ENCODE measurements at regions not wholly inside any gene's neighbourhood (a gene's known extent, or its start where the extent isn't known, plus 50 kb on each side); places are given as distances from the start of the nearest gene placed in this dataset.
"Not testable (repeated sequence)": the region's sequence is repeated elsewhere in the genome, so short reads cannot be mapped to it uniquely, and the experiment has no call there.

DNA sequence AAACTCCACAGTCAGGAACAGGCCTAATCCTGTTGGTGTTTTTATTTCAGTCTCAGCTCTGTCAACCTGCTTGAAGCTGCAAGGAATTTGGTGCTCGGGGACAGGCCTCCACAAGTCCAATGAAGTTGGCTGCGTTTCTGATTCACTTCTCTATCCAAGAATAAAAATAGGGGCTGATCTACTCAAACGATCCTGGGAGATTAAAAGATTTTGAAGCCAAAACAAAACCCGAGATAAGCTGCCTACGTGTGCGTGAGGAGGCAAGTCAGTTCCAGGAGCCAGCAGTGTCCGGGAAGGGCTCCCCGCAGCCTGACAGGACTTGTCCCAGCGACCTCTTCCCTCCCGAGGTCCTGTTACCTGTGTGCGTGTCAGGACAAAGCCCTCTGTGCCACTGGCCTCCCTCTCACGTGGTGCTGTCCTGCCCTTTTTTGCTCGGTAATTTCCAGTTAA, 98.0 kb downstream of the ETS2 start:
- no peak overlapping the region for H3K4me3 ChIP-seq
- no peaks in the 10 kb centered on the region for H4K20me1 ChIP-seq (ENCODE audit: insufficient read depth, poor library complexity, severe bottlenecking)
- no peak overlapping the region for H2AFZ ChIP-seq
- H3K4me1 ChIP-seq (ENCODE audit: insufficient read depth), result peaks cover 22% of the 10 kb centered on the region
- no peaks in the 10 kb centered on the region for H3K36me3 ChIP-seq (replicated peaks; ENCODE audit: insufficient read depth, low read depth)
- H3K9me2 ChIP-seq (replicated peaks; ENCODE audit: insufficient read depth), result no peaks in the 10 kb centered on the region
- peak; percentile 61 for DNase-seq (ENCODE audit: low spot score)
- H3K4me2 ChIP-seq, result no peak overlapping the region
- H3K27me3 ChIP-seq, result no peaks in the 10 kb centered on the region
- TF ChIP-seq EZH2phosphoT487 (IDR thresholded peaks at IDR 0.05; ENCODE audit: low read depth, severe bottlenecking, unreplicated experiment) (no peak), EZH2 (IDR thresholded peaks at IDR 0.05; ENCODE audit: borderline replicate concordance) (no peak)
- TF ChIP-seq, protein P1, sequence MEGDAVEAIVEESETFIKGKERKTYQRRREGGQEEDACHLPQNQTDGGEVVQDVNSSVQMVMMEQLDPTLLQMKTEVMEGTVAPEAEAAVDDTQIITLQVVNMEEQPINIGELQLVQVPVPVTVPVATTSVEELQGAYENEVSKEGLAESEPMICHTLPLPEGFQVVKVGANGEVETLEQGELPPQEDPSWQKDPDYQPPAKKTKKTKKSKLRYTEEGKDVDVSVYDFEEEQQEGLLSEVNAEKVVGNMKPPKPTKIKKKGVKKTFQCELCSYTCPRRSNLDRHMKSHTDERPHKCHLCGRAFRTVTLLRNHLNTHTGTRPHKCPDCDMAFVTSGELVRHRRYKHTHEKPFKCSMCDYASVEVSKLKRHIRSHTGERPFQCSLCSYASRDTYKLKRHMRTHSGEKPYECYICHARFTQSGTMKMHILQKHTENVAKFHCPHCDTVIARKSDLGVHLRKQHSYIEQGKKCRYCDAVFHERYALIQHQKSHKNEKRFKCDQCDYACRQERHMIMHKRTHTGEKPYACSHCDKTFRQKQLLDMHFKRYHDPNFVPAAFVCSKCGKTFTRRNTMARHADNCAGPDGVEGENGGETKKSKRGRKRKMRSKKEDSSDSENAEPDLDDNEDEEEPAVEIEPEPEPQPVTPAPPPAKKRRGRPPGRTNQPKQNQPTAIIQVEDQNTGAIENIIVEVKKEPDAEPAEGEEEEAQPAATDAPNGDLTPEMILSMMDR (IDR thresholded peaks at IDR 0.05; ENCODE audit: poor library complexity), result no peak
- no peaks in the 10 kb centered on the region for H3K79me2 ChIP-seq
- WGBS (ENCODE audit: low lambda C conversion rate, missing lambda C conversion rate), result 40% methylated on average over 13 of the region's 13 CpGs
- H3K27ac ChIP-seq, result peak overlapping the region; percentile 64
- no peaks in the 10 kb centered on the region for H3K9me3 ChIP-seq (ENCODE audit: low read depth)

DNA sequence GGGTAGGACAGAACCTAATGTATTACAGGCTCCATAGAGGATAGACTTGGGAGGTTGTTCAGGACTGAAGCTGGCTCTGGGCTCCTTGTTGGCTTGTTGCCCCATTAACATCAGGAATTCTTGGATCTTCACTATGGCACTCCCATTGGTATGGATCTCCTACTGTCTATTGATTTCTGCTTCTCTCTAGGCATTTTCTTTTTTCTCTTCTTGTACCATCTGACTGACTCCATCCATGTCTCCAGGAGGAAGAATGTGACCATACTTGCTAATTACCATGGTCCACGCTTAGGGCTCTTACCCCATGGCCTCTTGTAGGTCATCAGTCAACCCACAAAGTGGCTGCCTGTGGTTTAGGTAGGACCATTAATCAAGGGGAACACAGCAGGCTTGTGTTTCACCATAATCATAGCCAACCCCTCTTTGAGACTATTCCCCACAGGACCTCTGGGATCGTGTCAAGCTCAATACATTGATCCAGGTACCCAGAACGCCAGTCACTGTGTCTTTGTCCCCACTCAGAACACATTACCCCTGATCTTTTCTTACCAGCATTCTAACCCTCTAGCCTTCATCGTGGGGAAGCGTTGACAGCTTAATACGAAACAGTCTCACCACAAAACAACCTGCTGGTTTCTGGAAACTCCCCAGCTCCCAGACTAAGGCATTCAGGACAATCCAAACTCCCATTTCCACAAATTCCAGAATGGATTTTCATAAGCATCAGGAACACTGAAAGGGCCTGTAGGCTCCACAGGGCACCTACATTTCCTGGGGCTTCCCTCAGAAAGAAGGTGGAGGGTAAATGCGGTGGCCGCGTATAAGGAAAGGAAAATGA, 97.1 kb downstream of the ETS2 start:
- Histone ChIP-seq H3K4me1 (ENCODE audit: insufficient read depth) (peaks cover 19% of the 10 kb centered on the region), H3K79me2 (no peaks in the 10 kb centered on the region), H4K20me1 (ENCODE audit: insufficient read depth, poor library complexity, severe bottlenecking) (no peaks in the 10 kb centered on the region), H3K9me2 (replicated peaks; ENCODE audit: insufficient read depth) (no peaks in the 10 kb centered on the region), H2AFZ (no peak overlapping the region), H3K36me3 (replicated peaks; ENCODE audit: insufficient read depth, low read depth) (no peaks in the 10 kb centered on the region), H3K27ac (peak overlapping the region; percentile 64), H3K9me3 (ENCODE audit: low read depth) (no peaks in the 10 kb centered on the region), H3K4me2 (no peak overlapping the region), H3K27me3 (no peaks in the 10 kb centered on the region), H3K4me3 (no peak overlapping the region)
- no peak for DNase-seq (ENCODE audit: low spot score)
- TF ChIP-seq EZH2 (IDR thresholded peaks at IDR 0.05; ENCODE audit: borderline replicate concordance) (no peak), EZH2phosphoT487 (IDR thresholded peaks at IDR 0.05; ENCODE audit: low read depth, severe bottlenecking, unreplicated experiment) (no peak)
- TF ChIP-seq, protein P1 (IDR thresholded peaks at IDR 0.05; ENCODE audit: poor library complexity), result no peak
- 85% methylated on average over 9 of the region's 9 CpGs for WGBS (ENCODE audit: low lambda C conversion rate, missing lambda C conversion rate)

DNA sequence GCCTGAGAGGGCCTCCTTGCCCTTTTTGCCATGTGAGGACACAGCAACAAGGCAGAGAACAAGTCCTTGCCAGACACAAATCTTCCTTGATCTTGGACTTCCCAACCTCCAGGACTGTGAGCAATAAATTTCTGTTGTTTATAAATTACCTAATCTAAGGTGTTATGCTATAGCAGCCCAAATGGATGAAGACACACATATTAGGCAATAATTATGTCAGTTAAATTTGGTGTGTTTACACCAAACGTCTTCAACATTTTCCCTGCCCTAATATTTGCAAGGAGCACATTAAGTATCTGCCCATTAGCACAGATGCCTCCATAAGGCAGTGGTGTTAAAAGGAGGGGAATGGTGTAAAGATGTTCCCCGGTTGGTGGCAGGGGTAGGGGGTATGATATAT, 94.8 kb downstream of the ETS2 start:
- Histone ChIP-seq H3K4me2 (no peak overlapping the region), H3K9me2 (replicated peaks; ENCODE audit: insufficient read depth) (no peaks in the 10 kb centered on the region), H3K27me3 (no peaks in the 10 kb centered on the region), H4K20me1 (ENCODE audit: insufficient read depth, poor library complexity, severe bottlenecking) (no peaks in the 10 kb centered on the region), H3K27ac (no peak overlapping the region), H3K36me3 (replicated peaks; ENCODE audit: insufficient read depth, low read depth) (no peaks in the 10 kb centered on the region), H3K4me3 (no peak overlapping the region), H3K79me2 (no peaks in the 10 kb centered on the region), H2AFZ (no peak overlapping the region), H3K4me1 (ENCODE audit: insufficient read depth) (peaks cover 13% of the 10 kb centered on the region), H3K9me3 (ENCODE audit: low read depth) (no peaks in the 10 kb centered on the region)
- no peak for DNase-seq (ENCODE audit: low spot score)
- TF ChIP-seq EZH2 (IDR thresholded peaks at IDR 0.05; ENCODE audit: borderline replicate concordance) (no peak), EZH2phosphoT487 (IDR thresholded peaks at IDR 0.05; ENCODE audit: low read depth, severe bottlenecking, unreplicated experiment) (no peak)
- TF ChIP-seq, protein P1 (IDR thresholded peaks at IDR 0.05; ENCODE audit: poor library complexity), result no peak
- WGBS (ENCODE audit: low lambda C conversion rate, missing lambda C conversion rate), result 88% methylated on average over 2 of the region's 2 CpGs

DNA sequence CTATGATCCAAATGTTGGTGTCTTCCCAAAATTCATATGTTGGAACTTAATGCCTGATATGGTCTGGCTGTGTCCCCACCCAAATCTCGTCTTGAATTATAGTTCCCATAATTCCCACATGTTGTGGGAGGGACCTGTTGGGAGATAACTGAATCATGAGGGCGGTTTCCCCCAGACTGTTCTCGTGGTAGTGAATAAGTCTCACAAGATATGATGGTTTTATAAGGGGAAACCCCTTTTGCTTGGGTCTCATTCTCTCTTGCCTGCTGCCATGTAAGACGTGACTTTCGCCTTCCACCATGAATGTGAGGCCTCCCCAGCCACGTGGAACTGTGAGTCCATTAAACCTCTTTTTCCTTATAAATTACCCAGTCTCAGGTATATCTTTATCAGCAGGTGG, 94.3 kb downstream of the ETS2 start:
- not testable (repeated sequence) for H3K27me3 ChIP-seq; H3K9me2 ChIP-seq (replicated peaks; ENCODE audit: insufficient read depth); H2AFZ ChIP-seq; H3K4me3 ChIP-seq; H3K27ac ChIP-seq; DNase-seq (ENCODE audit: low spot score); H3K4me2 ChIP-seq; H4K20me1 ChIP-seq (ENCODE audit: insufficient read depth, poor library complexity, severe bottlenecking); H3K79me2 ChIP-seq; H3K36me3 ChIP-seq (replicated peaks; ENCODE audit: insufficient read depth, low read depth); H3K9me3 ChIP-seq (ENCODE audit: low read depth)
- WGBS (ENCODE audit: low lambda C conversion rate, missing lambda C conversion rate), result 91% methylated on average over 6 of the region's 6 CpGs
- H3K4me1 ChIP-seq (ENCODE audit: insufficient read depth), result peaks cover 13% of the 10 kb centered on the region
